Stimulated activated CD4-positive, alpha-beta T cell treated with anti-CD3 and anti-CD28 coated beads, Interleukin-4, amount 100 ng/mL, for 1 hour (primary cell): ENCODE measurements at regions not wholly inside any gene's neighbourhood (a gene's known extent, or its start where the extent isn't known, plus 50 kb on each side); places are given as distances from the start of the nearest gene placed in this dataset.
"Not testable (repeated sequence)": the region's sequence is repeated elsewhere in the genome, so short reads cannot be mapped to it uniquely, and the experiment has no call there.

ENCODE experiments used
- DNase-seq: peaks from one replicate; pipeline ENCODE4 v3.0.0-alpha.2; 2020

DNA sequence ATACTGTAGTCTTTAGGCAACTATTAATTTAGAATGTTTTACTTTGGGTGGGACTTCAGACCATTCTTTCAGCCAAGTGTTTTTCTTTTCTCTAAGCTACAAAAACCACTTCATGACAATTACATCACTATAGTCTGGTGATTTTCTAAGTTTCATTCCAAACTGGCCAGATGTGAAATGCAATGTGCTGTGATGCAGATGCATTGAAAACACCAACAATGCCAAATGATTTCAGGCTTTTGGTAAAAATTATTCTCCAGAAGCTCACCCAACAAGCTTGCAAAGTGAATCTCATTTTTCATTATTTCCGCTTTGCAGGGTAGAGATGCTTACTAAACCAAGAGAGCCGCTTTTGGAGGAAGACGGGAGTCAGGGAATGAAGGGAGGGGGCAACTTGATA, 118.4 kb upstream of the ANK3 start:
- DNase-seq: no peak

DNA sequence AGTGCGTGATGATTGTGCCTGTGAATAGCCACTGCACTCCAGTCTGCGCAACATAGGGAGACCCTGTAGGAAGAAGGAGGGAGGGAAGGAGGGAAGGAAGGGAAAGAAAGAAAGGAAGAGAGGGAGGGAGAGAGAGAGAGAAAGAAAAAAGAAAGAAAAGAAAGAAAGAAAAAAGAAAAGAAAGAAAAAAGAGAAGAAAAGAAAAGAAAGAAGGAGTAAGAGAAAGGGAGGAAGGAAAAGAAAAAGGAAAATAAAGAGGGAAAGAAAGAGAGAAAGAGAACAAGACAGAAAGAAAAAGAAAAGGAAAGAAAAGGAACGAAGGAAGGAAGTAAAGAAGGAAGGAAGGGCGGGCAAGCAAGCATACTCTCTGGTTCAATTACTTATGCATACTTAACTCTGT, 112.9 kb upstream of the ANK3 start:
- no peak for DNase-seq

DNA sequence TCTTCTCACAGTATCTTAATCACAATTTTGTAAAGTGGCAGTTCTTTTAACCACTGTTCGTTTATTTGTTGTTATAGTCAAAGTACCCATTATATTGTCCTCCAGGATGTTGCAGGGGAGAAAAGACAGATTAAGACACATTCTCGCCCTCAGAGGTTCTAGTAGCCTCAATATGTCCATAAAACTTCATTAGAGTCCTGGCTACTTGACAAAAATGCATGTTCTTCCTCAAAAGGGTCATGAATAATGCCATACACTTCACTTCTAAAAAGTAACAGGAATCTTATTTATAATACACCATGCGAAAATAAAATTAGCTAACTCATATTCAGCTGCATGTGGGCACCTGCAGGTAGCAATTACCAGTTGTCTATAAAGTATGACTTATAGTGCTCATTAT, 109.3 kb upstream of the ANK3 start:
- DNase-seq: no peak

DNA sequence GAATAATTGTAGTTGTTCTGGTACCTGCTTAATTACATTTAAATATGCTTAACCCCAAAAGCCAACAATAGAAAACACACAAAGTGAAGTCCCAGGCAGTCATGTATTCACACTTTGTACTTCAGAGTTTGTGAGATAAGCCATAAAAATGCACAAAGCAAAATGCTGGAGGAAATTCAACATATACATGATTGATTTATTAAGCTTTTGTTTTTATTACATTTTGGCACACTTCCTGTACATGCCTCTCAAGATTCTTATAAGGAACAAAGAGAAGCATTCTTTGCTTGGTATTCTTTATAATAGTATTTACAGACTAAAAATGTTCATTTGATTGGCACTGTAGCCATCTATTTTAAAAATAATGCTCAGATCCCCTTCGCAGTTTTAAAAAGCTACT, 107.7 kb upstream of the ANK3 start:
- no peak for DNase-seq

DNA sequence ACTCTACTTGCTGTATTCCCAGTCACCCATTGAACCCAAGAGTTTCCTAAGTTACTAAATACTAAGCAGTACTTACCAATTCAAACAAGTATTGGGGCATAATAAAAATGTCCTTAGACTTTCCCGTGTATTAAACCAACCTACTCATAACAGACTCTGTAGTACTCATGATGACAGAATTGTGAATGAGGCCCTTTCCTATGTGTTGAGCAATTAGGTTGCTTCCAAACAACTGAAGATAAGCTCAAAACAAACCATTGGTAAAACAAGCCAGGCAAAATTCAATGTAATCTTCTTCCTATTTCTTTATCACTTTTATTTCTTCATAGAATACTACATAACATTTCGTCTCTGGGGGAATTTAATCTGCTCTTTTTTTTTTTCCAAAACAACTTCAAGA, 106.5 kb upstream of the ANK3 start:
- DNase-seq: no peak

DNA sequence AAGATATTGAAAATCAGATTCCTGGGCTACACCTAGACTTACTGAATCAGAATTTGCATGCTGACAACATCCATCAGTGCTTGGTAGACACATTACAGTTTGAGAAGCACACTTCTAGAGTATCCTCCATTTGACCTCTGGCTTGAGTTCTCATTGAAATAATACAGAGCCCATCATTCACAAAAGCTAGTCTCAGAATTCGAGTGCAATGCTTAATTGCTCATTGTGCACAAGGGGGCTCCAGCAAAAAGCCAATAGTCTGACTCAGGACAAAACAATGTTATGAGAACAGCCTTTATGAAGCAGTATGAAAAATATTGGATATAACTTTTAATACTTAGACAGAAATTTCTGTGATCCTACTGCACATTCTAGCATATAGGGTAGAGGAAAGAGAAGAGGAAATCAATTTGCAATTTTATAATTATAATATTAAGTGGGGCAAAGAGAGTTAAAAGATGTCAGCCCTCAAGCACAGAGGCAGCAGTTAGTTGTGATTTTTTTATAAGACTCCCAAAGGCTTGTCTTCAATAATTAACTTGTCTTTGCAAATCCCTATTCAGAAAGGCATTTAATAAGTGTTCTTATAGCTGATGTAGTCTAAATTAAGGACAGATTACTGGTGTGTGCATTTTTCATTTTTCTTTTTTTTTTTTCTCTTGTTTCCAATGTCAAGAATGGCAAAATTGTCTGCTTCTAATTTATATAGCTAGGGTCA, 105.8 kb upstream of the ANK3 start:
- no peak for DNase-seq

DNA sequence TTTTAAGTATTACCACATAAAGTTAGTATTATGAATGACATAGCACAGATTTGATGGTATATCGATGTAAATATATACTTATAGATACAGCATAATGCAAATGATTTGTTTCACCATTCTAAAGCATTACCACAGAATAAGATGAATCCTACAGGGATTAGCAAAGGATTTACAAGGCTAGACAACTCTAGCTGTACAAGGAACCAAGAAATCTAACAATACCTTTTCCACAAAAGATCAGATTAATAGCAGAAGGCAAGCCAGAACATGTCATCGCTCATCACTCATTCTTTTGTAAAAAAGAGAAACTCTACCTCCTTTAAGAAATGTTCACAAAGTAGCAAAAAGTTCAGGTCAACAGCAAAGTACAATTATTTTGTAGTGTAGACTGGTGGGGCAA, 105.1 kb upstream of the ANK3 start:
- no peak for DNase-seq

DNA sequence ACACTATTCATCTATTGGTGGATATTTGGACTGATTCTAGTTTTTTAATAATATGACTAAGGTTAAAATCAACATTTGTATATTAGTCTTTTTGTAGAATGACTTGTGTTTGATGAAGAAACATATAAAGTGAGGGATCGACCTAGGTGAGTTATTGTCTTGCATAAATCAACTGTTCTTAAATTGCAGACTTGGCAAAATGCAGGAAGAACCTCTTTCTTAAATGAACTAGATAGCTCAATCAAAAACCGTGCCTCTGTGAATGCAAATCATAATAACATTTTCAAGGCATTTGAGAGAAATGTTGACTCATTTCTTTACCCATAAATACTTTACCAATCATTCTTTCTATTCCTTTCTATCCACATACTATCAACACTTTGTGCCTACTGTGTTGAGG, 101.5 kb upstream of the ANK3 start:
- no peak for DNase-seq

DNA sequence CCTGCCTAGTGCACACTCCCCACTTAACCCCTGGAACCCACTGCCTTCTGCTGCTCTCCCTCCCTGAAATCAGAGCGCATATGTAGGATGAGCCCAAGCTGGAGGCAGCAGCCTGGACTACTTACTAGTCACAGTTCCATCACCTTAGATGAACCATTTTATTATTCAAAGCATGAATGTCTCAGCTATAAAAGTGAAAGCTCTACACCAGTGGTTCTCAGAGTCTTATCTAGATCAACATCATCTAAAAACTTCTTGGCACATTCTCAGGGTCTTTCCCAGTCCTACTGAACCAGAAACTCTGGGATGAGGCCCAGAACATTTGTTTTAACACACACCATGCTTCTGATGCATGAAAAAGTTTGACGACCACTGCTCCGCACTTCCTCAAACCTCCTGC, 100.3 kb upstream of the ANK3 start:
- DNase-seq: no peak

DNA sequence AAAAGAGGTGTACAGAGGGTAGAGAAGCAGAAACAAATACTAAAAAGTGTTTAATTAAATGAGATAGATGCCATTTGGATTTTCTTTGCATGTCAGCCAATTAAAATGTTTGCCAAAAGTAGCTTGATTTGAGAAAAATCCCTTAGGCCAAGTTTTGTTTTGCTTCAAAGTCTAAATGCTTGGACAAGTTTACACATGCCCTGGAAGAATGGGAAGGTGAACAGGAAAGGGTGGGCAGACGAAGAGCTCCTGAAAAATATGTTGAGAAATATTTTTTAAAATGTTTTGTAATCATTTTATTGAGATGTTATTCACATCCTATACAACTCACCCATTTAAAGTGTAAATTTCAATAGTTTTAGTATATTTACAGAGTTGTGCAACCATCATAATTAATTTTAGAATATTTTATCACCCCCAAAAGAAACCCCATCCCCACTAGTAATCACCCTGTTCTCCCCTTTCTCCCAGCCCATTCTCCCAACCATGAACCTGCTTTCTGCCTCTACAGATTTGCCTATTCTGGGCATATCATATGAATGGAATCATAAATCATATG, 98.5 kb upstream of the ANK3 start:
- no peak for DNase-seq

DNA sequence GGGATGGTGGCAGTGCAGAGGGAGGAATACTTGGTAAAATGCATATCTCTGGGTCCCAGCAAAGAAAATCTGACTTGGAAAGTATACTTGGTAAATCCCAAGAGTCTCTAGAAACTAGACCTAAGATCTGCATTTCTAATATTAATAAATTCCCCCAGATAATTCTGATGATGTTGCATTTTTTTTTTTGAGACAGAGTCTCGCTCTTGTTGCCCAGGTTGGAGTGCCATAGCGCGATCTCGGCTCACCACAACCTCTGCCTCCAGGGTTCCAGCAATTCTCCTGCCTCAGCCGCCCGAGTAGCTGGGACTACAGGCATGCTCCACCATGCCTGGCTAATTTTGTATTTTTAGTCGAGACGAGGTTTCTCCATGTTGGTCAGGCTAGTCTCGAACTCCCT, 97.9 kb upstream of the ANK3 start:
- no peak for DNase-seq

DNA sequence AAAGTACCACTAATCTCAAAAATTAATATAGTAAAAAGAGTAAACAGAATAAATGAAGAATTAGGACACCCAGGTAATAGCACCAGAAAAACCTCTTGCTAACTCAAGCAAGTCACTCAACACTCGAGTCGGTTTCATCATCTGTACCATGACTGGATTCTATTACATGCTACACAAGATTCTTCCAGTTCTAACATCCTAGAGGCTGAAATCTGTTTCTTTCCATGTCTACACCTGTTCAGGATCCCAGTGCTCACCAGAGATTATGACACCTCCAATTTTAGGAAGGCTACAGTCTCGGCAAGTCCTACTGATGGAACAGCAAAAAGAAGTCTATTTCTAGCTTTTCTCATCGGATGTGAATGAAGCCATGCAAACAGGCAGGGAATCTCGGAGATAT, 95.3 kb upstream of the ANK3 start:
- no peak for DNase-seq

DNA sequence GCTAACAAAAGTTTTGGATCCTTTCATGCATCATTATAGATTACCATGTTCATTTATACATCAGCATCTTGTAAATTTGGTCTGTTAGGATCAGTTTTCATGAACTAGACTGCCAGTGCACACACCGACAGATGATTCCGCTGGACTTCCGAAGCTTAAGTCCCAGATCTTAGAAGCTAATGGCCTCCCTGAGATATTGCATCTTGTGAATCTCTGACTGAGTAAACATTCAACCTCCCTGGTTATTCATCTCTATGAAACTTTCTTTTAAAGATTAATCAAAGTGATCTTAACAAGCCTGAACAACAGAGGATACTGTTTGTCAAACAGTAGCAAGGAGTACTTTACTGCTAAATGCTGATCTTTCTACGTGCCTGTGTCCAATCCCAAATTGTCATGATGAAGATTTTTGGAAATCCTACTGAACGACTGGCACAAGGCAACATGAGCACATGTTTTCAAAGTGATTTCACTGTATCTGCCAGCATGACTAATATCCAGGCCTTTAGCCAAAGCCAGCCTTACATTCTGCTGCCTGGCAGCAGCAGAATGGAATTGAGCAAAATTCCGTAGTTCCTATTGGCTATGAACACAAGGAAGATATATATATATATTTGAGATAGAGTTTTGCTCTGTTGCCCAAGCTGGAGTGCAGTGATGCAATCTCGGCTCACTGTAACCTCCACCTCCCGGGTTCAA, 91.3 kb upstream of the ANK3 start:
- DNase-seq: no peak

DNA sequence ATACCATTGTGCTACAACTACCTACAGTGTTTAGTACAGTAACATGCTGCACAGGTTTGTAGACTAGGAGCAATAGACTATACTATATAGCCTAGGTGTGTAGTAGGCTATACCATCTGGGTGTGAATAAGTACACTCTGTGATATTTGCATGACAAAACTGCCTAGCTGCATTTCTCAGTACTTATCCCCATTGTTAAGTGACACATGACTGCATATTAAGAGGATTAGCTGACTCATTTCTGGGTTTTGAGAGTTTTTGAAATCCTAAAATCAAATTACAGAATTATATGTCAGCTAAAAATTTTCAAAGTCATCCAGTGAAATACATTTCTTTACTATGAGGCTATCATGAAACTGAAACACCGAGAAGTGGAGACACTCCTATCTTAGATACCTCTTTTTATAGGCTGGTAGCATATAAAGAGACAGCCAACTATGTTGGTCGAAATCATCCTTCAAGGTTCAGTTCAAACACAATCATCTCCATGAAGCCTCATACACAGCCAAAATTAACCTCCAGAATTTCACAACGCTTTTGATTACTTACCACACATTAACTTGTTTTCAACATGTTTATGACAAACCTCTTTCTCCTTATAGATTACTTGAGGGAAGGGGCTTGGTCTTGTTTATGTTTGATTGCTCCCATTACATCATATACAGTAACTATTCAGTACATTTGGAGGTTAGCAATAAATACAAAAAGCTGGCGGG, 89.8 kb upstream of the ANK3 start:
- no peak for DNase-seq

DNA sequence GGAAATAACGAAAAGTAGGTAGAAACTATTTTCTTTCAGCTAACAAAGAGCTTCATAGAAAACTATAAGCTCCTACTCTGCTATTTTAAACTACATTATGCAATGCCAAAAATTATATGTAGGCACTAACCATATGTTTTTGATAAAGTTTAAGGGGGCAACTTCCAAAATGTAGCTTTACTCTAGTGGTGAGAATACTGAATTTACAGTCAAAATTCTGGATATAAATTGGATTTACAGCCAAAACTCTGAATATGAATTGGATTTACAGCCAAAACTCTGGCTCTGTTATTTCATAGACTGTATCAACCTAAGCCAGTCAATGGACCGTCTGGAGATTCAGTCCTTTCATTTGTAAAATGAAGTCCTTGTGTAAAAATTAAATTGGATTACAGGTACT, 86.8 kb upstream of the ANK3 start:
- no peak for DNase-seq

DNA sequence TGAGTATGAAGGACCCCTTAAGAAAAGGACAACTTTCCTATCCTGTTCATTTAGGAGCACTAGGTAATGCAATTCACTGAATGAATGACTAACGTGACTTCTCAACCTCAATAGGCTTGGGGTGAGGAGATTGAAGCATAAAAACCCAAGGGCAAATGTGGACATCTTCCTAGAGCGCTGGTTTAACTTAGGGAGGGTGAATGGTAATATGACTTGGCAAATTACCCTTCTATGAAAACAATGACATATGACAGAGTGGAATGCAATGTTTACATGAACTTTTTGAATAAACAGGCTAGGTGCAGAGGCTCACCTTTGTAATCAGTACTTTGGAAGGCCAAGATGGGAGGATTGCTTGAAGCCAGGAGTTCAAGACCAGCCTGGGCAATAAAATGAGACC, 83.9 kb upstream of the ANK3 start:
- DNase-seq: no peak

DNA sequence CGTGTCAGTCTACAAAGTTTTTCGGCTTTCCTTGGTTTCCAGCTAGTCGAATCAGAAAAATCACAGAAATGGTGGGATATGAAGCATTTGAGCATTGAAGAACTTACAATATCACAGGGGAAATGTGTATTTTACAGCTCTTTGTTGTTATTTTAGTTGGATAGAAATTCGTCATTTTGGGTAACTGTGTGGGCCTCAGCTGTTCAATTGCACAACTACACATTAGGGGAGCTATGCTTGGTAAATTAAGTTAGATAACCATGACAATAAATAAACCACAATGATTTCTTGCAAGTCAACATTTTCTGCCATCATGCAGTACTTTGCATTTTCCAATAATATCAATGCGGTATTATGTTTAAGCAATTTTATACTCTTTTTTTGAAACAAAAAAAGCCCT, 80.4 kb upstream of the ANK3 start:
- DNase-seq: no peak

DNA sequence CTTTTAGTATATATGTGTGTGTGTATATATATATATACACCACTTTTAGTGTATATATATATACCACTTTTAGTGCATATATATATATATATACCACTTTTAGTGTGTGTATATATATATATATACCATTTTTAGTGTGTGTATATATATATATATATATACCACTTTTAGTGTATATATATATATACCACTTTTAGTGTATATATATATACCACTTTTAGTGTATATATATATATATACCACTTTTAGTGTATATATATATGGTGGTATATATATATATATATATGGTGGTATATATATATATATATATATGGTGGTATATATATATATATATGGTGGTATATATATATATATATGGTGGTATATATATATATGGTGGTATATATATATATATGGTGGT, 79.5 kb upstream of the ANK3 start:
- not testable (repeated sequence) for DNase-seq

DNA sequence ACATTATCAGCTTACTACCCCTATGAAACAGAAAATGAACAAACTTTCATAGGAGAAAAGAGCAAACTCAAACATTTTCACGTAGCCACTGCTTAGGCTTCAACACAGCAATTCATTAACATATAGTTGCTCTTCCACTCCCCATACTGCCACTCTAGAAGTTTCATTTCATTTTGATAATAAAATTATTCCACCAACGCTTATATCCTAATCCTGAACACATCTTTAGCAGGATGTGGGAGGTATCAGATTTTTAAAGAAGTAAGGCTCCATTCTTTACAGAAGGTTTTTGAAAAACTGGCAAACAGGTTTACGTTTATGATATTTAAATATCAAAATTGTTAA, 77.5 kb upstream of the ANK3 start:
- no peak for DNase-seq

DNA sequence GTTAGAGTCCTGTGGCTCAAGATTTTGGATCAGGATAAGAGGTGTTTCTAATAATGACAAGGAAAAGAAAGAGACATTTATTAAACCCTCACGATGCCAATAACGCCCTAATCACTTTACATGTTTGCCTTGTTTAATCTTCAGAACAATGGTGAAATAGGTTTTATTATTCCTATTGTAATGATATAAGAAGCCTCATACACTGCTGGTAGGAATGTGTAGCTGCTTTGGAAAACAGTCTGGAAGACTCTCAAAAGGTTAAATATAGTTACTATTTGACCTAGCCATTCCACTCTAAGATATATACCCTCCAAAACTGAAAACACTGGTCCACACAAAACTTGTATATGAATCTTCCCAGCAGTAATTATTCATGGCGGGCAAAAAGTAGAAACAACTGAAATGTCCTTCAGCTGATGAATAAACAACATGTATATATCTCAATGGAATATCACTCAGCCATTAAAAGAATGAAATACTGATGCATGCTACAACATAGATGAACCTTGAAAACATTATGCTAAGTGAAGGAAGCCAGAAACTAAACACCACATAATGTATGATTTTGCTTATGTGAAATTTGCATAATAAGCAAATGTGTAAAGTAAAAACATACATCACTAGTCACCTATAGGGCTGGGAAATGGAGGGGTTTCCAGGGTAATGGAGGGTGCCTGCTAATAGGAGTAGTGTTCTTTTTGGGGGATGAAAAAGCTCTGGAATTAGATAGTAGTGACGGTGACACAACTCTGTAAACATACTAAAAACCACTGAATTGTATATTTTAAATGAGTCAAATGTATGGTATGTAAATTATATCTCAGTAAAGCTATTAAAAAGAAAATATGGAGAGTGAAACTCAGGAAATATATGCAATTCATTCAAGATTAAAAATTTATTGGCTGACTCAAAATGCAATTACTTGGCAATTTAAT, 76.9 kb upstream of the ANK3 start:
- no peak for DNase-seq

DNA sequence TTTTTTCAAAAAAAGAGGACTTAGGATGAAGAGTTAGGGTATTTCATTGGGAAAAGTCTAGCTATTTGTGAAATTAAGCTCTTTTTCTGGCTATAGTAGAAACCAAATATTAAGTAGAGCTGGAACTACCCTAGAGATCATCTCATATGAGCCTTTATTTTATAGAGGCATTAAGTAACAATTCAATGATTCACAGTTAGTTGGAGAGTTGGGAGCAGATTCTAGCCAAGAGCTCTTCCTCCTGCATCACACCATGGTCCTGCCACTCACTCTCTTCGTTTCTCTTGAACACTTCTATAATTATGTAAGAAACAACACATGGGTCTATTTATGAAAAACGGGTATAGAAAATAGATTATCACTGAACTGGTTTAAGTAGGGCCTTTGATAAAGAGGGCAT, 76.1 kb upstream of the ANK3 start:
- DNase-seq: no peak

DNA sequence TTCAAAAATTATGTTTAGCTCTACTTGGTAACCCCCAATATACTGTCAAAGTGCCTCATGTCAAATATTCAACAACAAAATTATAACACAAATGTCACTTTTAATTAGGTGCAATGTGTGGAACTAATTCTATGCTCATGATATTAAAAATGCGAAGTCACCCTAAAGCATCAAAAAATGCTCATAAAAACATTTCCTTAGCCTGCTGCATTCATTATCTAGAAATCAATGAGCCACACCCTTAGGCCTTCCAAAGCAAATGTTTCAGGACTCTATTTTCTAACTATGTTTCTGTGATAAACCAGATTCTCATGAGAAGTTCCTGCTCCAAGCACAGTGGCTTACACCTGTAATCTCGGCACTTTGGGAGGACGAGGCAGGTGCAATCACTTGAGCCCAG, 75.0 kb upstream of the ANK3 start:
- DNase-seq: no peak

DNA sequence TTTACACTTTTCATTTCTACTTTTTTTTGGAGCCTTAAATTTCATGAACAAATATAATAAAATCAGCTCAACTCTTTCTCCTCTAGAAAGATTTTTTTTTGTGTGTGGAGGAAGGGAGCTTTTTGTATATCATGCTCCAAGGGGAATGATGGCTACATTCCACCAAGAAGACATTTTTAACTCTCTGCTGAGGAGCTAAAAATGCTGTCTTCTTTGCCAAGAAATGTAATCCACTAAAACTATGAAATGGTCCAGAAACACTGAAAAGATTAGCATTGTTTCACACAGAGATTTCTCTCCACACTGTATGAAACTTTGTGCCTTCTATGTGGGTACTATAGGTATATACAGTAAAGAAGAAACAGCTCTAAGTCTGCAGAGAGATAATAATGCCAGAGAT, 74.1 kb upstream of the ANK3 start:
- DNase-seq: no peak
